ENCODE measurements at regions not wholly inside any gene's neighbourhood (a gene's known extent, or its start where the extent isn't known, plus 50 kb on each side); places are given as distances from the start of the nearest gene placed in this dataset.

DNA sequence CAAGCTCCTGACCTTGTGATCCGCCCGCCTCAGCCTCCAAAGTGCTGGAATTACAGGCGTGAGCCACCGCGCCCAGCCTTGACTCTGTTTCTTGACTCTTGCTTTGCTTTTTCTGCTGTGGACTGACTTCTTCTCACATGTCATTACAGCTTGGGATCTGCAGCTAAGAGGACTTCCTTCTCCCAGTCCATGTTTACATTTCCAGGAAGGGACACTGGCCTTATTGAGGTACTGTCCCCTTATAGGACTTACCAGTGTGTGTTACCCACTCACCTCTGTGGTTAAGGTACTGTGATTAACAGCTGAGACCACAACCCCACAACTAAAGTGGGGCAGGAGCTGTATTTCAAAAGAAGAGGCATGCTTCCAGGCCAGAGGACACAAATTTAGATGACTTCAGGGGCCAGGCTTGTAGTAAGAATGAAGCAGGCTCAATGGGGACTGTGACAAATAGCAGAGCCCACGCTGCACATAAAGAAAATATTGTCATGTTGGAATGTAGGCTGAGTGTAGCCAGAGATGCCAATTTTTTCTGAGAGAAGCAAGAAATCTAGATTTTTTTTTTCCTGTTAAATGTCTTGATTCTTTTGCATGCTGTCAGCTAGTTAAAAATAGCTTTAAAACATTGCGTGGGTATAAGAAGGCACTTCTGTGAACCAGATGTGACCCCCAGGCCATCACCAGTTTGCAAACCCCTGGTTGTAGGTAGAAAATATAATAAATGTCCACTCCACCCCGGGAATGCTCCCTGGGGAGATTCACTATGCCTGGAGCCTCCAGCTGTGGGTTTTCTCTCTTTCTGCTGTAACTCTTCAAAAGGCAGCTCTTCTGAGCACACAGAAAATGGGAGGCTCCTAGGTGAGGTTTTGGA lies 75.0 kb downstream of the PTPDC1 start:
- DNase-seq = no peak

DNA sequence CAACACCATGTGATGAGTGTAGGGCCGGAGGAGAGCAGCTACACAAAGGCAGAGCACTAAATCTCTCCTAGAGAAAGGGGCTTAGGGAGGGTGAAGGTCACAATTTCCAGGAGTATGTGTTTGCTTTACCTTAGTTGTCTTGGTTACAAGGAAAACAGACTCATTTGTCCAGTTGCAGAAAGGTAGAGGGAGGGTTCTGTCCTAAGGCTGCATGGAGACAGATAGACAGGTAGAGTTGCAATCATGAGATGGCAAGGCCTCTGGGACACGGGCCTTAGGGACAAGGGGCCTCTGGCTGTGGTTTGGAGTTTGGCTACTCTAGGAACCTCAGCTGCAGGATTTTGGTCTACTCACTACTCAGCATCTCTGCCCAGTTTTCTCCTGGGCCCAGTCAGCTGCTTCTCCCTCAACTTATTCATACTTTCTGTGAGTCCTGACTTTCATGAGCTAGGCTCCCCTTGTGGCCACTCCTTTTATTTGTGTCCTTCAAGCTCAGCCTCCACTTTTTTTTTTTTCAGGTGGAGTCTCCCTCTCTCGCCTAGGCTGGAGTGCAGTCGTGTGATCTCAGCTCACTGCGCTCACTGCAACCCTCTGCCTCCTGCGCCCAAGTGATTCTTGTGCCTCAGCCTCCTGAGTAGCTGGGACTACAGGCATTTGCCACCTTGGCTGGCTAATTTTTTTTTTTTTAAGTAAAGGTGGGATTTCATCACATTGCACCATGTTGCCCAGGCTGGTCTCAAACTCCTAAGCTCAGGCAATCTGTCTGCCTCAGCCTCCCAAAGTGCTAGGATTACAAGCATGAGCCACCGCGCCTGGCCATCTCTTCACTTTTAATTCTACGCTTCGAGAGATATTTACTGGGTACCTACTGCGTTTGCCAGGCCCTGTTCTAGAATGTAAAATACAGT lies 76.6 kb downstream of the PTPDC1 start:
- no peak for DNase-seq

GRCh38 chr9:94161673-94162072 lies 77.4 kb downstream of the PTPDC1 start:
- no peak for DNase-seq

DNA sequence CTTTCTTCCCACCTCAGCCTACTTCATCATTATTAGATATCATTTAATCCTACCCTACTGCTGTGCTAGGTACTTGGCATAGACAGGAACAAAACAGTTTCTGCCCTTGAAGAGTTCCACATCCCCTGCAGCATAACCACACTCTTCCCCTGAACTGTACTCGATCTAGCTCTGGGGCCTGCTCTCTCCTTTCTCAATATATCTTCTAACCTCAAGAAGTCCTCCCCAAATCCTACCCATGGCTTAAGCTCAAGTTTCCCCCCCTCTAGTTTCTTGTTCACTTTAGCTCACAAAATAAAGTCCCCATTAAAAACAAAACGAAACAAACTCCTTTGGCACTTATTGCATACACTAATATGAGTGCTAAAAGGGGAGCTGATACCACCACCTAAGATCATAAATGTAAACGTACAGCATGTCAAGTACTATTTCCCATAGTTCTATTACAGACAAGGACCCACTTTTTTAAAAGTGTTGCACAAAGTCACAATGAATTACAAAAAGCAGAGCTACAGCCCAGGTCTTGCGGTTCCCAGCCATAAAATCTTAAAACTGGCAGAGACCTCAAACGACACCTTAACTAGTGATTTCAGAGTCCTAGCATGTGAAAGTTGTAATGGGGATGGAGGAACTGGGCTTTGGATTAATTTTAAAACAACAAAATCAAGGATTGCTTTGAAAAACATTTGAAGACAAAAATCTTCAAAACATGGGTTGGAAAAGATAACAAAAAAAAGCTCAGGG lies 80.7 kb downstream of the PTPDC1 start:
- no peak for DNase-seq

DNA sequence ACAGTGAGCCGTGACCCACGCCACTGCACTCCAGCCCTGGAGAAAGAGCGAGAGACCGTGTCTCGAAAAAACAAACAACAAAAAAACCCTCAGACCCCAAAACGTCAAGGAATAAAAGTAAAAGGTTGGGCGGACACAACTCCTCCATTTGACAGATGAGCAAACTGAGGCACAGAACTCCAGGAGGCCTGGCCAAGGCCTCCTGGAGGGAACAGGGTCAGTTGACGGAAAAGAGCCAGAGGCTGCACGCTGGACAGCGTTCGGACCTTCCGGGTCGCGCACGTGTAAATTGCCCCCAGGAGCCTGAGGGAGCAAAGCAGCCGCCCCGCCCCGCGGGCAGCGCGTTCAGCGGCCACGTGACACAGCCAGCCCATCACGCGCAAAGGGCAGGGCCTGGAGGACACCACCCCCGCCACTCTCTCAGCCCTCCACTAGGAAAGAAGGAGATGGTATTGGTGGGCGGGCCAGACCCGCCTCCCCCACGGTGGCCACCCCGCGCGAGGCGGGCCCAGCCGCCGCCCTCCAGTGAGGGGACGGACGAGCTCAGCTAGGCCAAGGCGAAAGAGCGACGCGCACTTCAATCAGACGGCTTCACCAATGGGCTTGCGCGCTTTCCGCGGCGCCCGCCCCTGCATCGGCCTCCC lies 81.5 kb downstream of the PTPDC1 start:
- peak; percentile 97 to 99 for DNase-seq

GRCh38 chr9:94166236-94166975 lies 82.1 kb downstream of the PTPDC1 start:
- peak; percentile 96 to 97 for DNase-seq

DNA sequence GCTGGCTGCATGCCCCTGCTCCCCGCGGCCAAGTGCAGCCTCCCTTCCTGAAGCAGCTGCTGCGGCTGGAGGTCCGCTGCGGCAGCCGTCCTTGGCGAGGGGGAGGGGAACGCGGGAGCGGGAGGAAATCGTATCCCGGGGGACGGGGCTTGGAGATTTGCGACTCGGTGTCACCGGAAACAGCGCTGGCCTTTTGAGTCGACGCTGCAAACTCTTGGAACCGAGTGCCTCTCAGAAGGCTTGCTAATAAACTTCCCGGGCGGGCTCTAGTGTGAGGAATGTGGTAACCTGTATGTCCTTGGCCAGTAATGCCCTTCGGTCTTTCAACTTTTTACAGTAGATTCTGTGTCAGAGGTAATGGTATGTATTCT lies 82.7 kb downstream of the PTPDC1 start:
- DNase-seq = peak in 1 of 2 donors; percentile 67

DNA sequence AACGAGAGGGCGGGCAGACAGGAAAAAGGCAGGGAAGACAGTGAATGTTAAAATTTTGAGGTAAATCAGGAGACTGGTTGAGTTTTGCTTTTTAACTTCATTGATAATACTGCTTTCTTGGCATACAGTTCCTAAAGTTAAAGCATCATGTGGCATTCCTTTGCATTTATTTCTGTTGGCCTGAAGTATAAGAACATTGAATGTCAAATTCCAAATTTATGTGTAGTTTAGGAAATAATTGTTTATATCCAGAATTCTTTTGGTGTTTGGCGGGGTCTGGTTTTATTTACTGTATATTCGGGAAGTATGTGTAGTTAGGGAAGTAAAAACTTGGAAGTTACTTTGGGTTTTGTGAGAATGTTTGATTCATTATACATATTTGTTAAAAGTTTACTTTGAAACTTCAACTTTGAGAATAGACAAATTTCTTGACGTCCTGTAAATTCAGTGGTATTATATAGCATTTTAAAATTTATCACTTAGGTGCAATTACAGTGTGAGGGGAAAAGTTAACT lies 83.2 kb downstream of the PTPDC1 start:
- peak; percentile 18 to 32 for DNase-seq

DNA sequence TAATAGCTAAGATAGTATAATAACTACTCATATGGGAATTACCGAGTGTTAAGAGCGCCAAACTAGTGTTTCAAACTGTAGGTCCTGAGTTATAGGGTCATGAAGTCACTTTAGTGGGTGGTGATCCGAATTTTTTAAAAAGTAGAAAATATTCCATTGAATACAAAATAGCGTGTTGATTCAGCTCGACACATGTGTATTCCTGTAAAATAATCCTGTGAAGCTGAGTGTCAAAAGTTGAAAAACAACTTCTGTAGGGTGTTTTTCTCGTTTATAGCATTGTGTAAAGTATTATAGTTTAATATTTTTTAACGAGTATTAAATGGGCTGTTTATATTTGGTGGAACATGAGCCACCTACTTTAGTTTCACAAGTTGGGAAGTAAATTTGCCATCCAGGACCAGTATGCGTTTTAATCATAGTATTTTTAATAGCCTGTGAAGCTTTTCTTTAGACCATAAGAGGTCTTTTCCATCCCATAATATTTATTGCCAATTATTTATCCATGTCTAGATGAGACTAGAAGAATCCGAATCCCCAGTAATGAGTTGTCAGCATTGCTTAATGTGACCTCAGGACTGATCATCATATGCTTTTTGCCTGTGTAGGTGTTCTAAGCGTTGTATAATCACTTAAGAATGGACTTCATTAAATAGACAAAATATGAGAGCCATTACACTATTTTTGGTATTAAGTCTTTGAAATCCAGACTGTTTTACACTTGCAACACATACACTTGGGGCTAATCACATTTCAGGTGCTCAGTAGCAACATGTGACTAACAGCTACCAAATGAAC lies 84.1 kb downstream of the PTPDC1 start:
- DNase-seq = peak; percentile 39 to 68

GRCh38 chr9:94169968-94170367 lies 85.7 kb downstream of the PTPDC1 start:
- no peak for DNase-seq

DNA sequence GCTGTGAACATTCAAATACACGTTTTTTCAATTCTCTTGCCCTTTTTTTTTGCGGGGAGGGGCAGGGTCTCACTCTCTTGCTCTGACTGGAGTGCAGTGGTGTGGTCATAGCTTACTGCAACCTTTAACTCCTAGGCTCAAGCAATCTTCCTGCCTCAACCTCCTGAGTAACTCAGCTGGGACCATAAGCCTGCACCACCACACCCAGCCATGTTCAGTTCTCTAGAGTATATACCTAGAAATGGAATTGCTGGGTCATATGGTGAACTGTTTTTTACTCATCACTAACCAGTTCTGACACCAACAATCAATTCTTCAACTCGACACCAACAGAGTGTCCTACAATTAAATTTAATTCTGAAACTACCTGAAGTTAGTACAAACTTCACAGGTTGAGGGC lies 85.5 kb upstream of the ZNF169 start:
- no peak for DNase-seq

GRCh38 chr9:94174164-94174563 lies 84.9 kb upstream of the ZNF169 start:
- DNase-seq = no peak

DNA sequence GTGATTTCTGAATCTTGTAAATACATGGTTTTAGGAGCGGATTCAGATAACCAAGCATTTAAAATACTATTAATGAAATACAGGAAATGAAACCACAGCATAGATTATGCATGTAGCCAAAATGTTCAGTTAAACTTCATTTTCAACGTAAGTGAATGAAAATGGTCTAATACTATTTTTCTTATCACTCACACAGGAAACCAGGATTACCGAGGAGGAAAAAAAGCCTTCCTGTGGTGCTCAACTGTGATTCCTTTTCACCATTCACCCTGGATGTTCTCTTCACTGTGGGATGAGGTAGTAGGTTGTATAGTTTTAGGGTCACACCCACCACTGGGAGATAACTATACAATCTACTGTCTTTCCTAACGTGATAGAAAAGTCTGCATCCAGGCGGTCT lies 83.4 kb upstream of the ZNF169 start:
- DNase-seq = no peak

DNA sequence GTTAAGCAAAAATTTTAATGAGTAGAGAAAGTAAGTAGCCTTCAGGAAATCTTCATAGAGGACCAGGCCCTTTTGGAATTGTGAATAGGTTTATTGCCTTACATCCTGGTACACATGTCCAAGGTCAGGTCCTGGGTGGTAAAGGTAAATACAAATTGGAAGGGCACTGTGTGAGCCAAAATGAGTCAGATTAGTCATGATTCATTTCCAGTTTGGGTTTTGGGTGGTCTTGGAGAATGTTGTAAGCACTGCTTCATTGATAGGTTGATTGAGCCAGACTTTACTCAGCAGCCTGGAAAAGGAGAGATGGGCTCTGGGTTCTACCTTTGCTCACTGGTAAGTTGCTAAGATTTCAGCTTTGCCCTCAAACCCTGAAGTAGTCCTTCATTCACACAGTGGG lies 82.5 kb upstream of the ZNF169 start:
- no peak for DNase-seq

DNA sequence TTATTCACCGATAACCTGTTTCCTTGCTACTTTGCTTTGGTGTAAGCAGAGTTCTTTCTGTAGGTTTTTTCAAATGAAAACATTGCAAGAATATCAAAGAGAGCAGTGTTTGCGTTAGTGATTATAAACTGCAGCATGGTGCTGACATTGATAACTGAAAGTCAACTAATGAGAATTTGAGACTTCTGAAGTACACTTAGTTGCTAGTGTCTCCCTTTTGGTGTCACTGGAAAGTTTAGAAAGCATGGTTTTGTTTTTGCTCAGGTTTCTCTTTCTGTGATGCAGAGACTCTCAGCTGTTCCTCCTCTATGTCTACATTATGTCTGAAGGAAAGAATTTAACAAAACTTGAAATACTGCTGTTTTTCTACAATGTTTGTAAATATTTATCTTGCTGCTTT lies 80.2 kb upstream of the ZNF169 start:
- no peak for DNase-seq

DNA sequence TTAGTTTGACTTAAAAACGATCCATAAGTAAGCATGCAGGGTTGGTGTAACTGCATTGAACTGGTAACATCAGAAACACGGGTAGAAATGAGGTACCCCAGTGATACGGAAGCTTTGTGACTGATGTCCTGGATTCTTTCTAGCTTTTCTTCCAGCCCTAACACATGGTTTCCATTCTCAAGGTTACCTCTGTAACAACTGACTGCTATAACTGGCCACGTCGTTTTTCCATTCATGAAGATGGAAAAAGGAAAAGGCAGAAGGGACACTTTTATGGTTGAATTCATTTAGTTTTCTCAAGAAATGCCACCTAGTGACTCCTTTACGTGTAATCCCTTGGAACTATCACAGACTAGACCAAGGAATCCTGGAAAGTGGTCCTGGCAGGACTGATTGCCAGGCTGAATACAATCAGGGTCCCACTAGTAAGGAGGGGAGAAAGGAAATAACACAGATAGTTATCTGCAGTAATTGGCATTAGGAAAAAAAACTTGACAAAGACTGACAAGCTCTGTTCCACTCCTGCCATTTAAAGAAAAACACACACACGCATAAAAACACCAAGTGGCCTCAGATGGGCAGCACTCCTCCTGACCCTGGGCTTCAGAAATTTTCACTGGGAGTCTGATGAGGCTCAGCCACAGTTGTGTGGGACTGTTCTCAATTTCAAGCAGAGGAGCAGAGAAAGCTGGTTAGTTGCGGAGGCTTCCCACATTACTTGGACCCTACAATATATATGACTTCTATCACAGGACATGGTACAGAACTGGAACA lies 77.5 kb upstream of the ZNF169 start:
- no peak for DNase-seq

DNA sequence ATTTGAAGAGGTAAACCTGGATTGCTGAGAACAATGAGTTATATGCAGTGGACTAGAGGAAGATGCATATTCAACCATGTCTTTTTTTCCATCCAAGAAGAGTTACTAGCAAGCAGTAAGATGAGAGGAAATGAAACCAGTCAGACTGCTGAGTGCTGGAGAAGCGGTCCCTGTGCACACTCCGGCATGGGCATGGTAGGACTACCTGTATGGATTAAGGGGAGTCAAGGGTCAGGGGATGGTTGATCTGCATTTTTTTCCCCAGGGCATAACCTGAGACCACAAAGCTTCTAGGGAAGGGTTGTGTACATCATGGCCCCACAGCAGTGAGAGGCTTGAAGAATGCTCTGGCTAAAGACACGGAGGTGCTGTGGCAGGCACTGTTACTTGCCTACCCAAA lies 76.6 kb upstream of the ZNF169 start:
- no peak for DNase-seq

- DNase-seq = no peak
Measured at GRCh38 chr9:94183240-94183999, 75.7 kb upstream of the ZNF169 start.

- no peak for DNase-seq
Measured at GRCh38 chr9:94188246-94188645, 70.9 kb upstream of the ZNF169 start.
